Sigmoid colon (tissue), 4 donors: ENCODE measurements at regions not wholly inside any gene's neighbourhood (a gene's known extent, or its start where the extent isn't known, plus 50 kb on each side); places are given as distances from the start of the nearest gene placed in this dataset.

Experiments used
- POLR2A ChIP-seq, 2 donors: fragments of 450-650 bp; IDR thresholded peaks; one replicate each; pipeline ENCODE4 v1.6.1; 2016; ENCODE audit warnings: antibody characterized with exemption in 2 of 2, mild to moderate bottlenecking in 2 of 2, moderate library complexity in 2 of 2
- POLR2AphosphoS5 ChIP-seq, 4 donors: sonication (generic); formaldehyde crosslinking; IDR thresholded peaks; one replicate each; pipeline ENCODE4 v1.6.1; 2017; ENCODE audit warnings: antibody characterized with exemption in 4 of 4
- TF ChIP-seq, protein P1 (sequence below), 4 experiments: fragments of 450-650 bp in 3 of 4; fragments of 200-600 bp in 1 of 4; IDR thresholded peaks; one replicate each; pipeline ENCODE4 v1.5.1; 2016 to 2019; ENCODE audit warnings: antibody characterized with exemption in 4 of 4, mild to moderate bottlenecking in 3 of 4, moderate library complexity in 2 of 4

DNA sequence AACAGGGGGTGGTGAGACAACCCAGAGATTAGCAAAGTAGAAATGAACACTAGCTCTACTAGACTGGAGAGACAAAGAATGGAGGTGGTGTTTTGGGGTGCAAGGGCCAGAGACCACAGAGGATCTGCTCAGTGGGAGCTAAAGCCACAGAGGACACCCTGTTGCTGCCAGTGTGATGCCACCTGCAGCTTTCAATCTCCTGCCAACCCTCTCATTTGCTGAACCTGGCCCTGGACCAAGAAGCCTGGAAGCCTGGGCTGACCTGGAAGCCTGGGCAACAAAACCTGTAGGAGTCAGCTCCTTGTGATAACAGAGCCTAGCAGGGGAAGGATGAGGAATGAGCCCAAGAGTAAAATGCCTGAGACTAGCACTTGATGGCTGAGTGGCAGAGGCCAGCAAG lies 81.1 kb upstream of the ADO start:
- no peak for TF ChIP-seq POLR2A (IDR thresholded peaks at IDR 0.05)
- TF ChIP-seq, protein P1, sequence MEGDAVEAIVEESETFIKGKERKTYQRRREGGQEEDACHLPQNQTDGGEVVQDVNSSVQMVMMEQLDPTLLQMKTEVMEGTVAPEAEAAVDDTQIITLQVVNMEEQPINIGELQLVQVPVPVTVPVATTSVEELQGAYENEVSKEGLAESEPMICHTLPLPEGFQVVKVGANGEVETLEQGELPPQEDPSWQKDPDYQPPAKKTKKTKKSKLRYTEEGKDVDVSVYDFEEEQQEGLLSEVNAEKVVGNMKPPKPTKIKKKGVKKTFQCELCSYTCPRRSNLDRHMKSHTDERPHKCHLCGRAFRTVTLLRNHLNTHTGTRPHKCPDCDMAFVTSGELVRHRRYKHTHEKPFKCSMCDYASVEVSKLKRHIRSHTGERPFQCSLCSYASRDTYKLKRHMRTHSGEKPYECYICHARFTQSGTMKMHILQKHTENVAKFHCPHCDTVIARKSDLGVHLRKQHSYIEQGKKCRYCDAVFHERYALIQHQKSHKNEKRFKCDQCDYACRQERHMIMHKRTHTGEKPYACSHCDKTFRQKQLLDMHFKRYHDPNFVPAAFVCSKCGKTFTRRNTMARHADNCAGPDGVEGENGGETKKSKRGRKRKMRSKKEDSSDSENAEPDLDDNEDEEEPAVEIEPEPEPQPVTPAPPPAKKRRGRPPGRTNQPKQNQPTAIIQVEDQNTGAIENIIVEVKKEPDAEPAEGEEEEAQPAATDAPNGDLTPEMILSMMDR (IDR thresholded peaks at IDR 0.05): no peak
- TF ChIP-seq POLR2AphosphoS5 (IDR thresholded peaks at IDR 0.05): no peak
